GM12801 (cell line): ENCODE measurements at regions not wholly inside any gene's neighbourhood (a gene's known extent, or its start where the extent isn't known, plus 50 kb on each side); places are given as distances from the start of the nearest gene placed in this dataset.

Experiments
- CTCF ChIP-seq: IDR thresholded peaks from one replicate; pipeline ENCODE4 v1.5.1; 2011; ENCODE audit warnings: control low read depth; ENCODE audit not compliant: insufficient read length; ENCODE audit errors: extremely low read depth

DNA sequence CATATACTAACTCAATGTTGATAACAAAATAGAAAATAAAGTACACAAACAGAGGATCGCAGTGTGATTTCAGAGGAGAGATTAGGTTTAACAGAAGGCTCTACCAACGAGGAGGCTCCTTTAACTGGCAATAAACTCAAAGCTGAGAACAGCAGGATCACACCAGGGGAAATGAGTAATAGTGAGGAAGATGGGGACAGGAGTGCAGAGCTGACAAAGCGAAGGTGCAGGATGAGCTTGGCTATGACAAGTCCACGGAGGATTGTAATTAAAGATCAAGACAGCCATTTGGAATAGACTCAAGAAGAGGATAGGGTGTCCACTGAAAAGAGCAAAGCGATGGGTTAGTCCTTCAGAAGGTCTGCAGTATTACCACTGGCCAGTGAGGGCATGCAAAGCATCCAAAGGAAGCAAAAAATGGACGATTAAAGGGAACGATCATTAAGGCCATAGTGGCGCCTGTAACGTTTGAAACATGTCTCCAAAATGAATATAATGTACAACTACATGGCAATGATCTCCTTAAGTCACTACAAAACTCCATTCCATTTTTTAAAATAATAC, 85.3 kb downstream of the GRIN2B start:
- TF ChIP-seq CTCF, result no peak

DNA sequence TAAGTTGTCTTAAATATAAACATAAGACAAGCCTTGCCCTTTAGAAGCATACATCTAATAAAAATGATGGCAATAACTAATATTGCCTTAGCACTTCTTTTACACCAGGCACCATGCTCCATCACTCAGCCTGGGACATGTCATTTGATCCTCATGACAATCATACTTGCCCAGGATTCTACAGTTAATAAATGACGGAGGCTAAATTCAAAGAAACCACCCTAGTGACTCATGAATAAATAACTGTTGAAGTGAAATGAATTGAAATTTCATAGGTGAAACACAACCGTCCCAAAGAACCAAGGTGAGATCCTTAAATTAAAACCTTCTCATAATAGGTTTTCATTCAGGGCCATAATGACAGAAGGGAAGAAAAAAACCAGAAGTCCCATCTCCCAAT, 89.5 kb downstream of the GRIN2B start:
- no peak for TF ChIP-seq CTCF

DNA sequence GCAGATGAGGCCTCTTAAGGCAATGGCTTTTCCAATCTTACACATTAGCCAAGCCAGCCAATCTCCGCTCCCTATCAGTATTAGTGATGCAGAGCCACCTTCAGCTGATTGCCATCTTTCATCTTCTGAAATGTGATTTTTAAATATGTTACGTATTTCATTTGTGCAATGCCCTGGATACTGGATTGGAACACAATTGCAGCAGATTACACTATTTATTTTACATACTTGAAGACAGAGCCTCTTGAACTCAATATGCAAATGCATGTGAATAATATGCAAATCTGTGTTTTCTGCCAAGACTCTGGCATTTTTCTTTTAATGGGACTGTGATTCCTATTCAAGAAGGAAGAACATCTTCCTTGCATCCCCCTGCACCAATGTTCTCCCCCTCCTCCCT, 90.5 kb downstream of the GRIN2B start:
- TF ChIP-seq CTCF, result no peak

- no peak for TF ChIP-seq CTCF
These were observed 93.5 kb downstream of the GRIN2B start for GRCh38 chr12:13887779-13888388.

- no peak for TF ChIP-seq CTCF
These were observed 99.2 kb downstream of the GRIN2B start for GRCh38 chr12:13882176-13882575.

- no peak for TF ChIP-seq CTCF
These were observed 100.8 kb downstream of the GRIN2B start for GRCh38 chr12:13880613-13881012.

DNA sequence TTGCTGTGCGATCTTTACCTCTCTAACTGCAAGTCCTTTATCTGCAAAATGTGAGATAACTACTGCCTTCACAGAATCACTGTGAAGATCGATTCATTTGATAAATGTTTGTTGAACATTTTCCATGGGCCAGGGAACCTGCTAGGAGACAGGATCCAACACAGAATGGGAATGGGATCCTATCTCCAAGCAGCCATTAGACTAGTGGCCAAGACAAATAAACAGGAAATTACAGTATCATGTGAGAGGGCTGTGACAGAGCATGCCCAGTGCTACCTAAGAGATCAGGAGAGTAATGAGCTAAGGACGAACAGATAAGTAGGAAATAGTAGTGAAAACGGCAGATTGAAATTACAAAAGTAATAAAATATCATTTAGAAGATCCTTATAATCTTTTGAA, 105.7 kb downstream of the GRIN2B start:
- no peak for TF ChIP-seq CTCF
